ENCODE measurements at regions not wholly inside any gene's neighbourhood (a gene's known extent, or its start where the extent isn't known, plus 50 kb on each side); places are given as distances from the start of the nearest gene placed in this dataset.

DNA sequence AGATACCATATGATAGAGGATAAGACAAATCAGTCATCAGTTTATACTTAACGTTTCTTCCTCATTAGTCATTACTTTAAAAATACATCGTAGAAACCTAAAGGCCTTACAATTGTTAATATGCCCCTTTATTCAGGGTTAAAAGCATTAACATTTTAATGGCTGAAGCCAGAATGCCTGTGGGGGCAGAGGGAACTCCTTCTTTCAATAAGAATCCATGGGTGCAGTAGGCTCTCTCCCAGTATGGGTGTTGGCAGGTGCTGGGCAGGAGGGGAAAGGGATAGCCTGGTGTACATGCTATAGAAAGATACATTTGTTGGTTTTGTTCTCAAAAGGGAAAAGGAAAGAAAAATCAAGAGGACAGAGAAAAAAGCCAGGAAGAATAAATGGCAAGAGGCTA is 1035.7 kb upstream of the POU3F3 start:
- TF ChIP-seq, protein P1, sequence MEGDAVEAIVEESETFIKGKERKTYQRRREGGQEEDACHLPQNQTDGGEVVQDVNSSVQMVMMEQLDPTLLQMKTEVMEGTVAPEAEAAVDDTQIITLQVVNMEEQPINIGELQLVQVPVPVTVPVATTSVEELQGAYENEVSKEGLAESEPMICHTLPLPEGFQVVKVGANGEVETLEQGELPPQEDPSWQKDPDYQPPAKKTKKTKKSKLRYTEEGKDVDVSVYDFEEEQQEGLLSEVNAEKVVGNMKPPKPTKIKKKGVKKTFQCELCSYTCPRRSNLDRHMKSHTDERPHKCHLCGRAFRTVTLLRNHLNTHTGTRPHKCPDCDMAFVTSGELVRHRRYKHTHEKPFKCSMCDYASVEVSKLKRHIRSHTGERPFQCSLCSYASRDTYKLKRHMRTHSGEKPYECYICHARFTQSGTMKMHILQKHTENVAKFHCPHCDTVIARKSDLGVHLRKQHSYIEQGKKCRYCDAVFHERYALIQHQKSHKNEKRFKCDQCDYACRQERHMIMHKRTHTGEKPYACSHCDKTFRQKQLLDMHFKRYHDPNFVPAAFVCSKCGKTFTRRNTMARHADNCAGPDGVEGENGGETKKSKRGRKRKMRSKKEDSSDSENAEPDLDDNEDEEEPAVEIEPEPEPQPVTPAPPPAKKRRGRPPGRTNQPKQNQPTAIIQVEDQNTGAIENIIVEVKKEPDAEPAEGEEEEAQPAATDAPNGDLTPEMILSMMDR (conservative IDR thresholded peaks at IDR 0.05; ENCODE audit: low read depth, low read length): no peak
- no peak overlapping the region for H3K4me3 ChIP-seq (ENCODE audit: low read depth, low read length)
- DNase-seq (ENCODE audit: low read depth): no peak

DNA sequence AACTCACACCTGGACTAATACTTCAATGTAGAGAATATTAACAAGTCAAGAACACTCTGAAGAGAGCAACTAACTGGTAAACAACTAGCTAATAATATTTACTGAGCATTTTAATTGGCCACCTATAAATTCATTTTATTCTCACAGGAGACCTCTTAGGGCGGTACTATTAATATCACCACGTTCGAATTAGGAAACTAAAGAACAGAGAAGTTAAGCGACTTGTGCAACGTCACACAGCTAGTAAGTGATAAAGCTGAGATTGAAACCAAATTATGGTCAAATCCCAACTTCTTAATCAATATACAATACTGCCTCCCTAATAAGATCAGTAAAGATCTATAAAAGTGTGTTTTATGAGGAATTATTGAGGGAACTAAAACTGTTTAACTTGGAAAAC is 1034.3 kb upstream of the POU3F3 start:
- no peak for DNase-seq (ENCODE audit: low read depth)
- TF ChIP-seq, protein P1 (conservative IDR thresholded peaks at IDR 0.05; ENCODE audit: low read depth, low read length): no peak
- no peak overlapping the region for H3K4me3 ChIP-seq (ENCODE audit: low read depth, low read length)

DNA sequence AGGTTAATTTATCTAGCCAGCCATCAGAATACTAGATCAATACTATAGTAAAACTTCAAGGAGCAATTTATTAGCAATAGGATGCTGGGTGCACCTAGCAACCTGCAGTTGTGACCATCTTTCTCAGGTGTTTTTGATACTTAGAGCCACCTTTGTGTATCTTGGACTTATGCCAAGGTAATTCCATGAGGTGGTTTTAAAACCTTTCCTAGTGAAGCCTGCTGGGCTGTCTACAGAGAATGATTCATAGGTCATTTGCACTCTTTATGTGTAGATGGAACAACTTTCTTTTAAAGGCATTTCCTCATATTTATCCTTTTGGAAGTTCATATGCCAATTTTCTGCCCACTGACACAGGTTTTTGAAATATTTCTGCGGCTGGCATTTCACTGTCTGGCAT is 1030.1 kb upstream of the POU3F3 start:
- no peak for DNase-seq (ENCODE audit: low read depth)
- H3K4me3 ChIP-seq (ENCODE audit: low read depth, low read length): no peak overlapping the region
- TF ChIP-seq, protein P1 (conservative IDR thresholded peaks at IDR 0.05; ENCODE audit: low read depth, low read length): no peak

DNA sequence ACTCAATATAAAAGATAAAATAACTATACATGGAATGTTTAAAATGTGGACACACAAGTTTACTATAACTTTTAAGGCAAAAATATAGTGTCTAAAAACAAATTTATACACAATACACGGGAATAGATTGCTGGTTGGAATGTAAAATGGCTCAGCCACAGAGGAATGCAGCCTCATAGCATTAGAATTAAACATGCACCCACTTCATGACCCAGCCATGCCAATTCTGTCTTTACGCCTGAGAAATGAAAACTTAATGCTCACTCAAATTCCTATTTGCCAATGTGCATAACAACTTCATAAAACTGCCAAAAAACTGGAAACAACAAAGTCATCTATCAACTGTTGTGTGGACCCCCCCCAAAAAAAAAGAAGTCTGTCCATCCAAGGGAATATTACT is 1006.6 kb upstream of the POU3F3 start:
- H3K4me3 ChIP-seq (ENCODE audit: low read depth, low read length): no peak overlapping the region
- DNase-seq (ENCODE audit: low read depth): no peak
- TF ChIP-seq, protein P1 (conservative IDR thresholded peaks at IDR 0.05; ENCODE audit: low read depth, low read length): no peak

DNA sequence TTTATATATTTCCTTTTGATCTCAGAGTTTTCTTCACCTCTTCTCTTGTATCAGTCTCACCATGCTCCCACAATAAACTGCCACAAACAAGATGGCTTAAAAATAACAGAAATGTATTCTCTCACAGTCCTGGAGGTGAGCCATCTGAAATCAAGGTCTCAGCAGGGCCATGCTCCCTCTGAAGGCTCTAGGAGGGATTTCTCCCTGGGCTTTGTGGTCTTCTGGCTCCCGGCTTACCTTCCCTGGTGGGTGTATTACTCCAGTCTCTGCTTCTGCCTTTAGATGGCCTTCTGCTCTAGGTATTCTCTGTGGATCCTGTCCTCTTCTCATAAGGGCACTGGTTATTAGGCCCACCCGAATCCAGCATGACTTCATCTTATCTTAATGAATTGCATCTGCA is 994.7 kb upstream of the POU3F3 start:
- TF ChIP-seq, protein P1 (conservative IDR thresholded peaks at IDR 0.05; ENCODE audit: low read depth, low read length): no peak
- H3K4me3 ChIP-seq (ENCODE audit: low read depth, low read length): no peak overlapping the region
- DNase-seq (ENCODE audit: low read depth): no peak

DNA sequence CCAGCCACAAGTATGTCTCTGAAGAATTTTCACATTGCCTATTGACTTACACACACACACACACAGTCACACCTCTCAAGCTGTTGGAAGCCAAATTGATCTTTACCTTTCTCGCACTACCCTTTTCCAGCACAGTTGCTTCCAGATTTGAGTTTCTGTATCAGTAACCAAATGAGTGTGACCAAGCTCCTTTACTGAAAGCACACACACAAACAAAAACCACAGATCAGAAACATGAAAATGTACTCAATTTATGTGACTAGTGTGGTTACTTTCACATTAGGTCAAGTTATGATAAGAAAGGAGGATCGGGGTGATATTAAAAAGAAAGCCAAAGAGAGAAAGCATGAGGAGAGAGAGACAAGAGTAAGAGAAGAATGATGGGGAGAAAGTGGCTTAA is 993.9 kb upstream of the POU3F3 start:
- no peak for DNase-seq (ENCODE audit: low read depth)
- H3K4me3 ChIP-seq (ENCODE audit: low read depth, low read length): no peak overlapping the region
- TF ChIP-seq, protein P1 (conservative IDR thresholded peaks at IDR 0.05; ENCODE audit: low read depth, low read length): no peak

DNA sequence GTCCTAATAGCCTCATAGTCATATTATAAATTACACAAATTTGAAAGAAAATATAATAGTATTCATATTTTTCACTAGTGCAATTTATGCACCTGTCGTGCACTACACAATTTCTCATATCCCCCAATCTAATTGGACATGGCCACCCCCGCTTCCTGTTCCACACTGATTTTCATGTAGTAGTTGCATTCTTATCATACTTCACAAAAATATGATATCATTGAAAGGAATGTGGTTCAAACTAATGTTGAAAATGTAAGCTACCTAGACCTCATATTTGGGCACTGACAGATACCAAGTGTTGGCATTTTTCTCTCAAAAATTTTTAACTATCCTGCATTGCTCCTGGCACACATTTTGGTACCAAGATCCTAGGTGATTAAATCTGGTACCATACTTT is 985.5 kb upstream of the POU3F3 start:
- H3K4me3 ChIP-seq (ENCODE audit: low read depth, low read length): no peak overlapping the region
- DNase-seq (ENCODE audit: low read depth): no peak
- TF ChIP-seq, protein P1 (conservative IDR thresholded peaks at IDR 0.05; ENCODE audit: low read depth, low read length): no peak

Data from choroid plexus epithelial cell (primary cell).